WERI-Rb-1 (cell line): ENCODE measurements at regions not wholly inside any gene's neighbourhood (a gene's known extent, or its start where the extent isn't known, plus 50 kb on each side); places are given as distances from the start of the nearest gene placed in this dataset.

Experiments
- DNase-seq: peaks from one replicate; pipeline ENCODE4 v3.0.0-alpha.2; 2020
- H3K27ac ChIP-seq: fragments of 250-450 bp; sonication (Bioruptor Pico); 2 replicates; pipeline ENCODE4 v1.5.1; 2020; ENCODE audit warnings: mild to moderate bottlenecking, moderate library complexity
- H3K27me3 ChIP-seq: fragments of 250-450 bp; sonication (Bioruptor Pico); 2 replicates; pipeline ENCODE4 v1.5.1; 2021; ENCODE audit warnings: mild to moderate bottlenecking, low read depth, moderate library complexity; ENCODE audit not compliant: insufficient read depth, severe bottlenecking
- H3K36me3 ChIP-seq: fragments of 250-450 bp; sonication (Bioruptor Pico); 2 replicates; pipeline ENCODE4 v1.5.1; 2020; ENCODE audit warnings: mild to moderate bottlenecking, moderate library complexity
- H3K4me3 ChIP-seq: 2 replicates; pipeline ENCODE4 v1.5.1; 2011; ENCODE audit warnings: low read depth, mild to moderate bottlenecking, control low read depth, low read length
- H3K9me3 ChIP-seq: fragments of 250-450 bp; sonication (Bioruptor Pico); 2 replicates; pipeline ENCODE4 v1.5.1; 2021; ENCODE audit warnings: mild to moderate bottlenecking, moderate library complexity; ENCODE audit not compliant: severe bottlenecking
- CTCF ChIP-seq: IDR thresholded peaks from 2 replicates; pipeline ENCODE4 v1.5.1; 2011; ENCODE audit warnings: low read depth, mild to moderate bottlenecking, control low read depth, inconsistent platforms, low read length

- Histone ChIP-seq H3K27ac (no peak overlapping the region), H3K36me3 (no peaks in the 10 kb centered on the region), H3K9me3 (no peaks in the 10 kb centered on the region), H3K27me3 (no peaks in the 10 kb centered on the region), H3K4me3 (no peak overlapping the region)
- DNase-seq: no peak
- TF ChIP-seq CTCF: no peak
Measured at GRCh38 chr13:99691552-99691951, 190.3 kb downstream of the TM9SF2 start.

GRCh38 chr13:99690426-99691174 lies 189.3 kb downstream of the TM9SF2 start:
- no peaks in the 10 kb centered on the region for H3K36me3 ChIP-seq
- no peaks in the 10 kb centered on the region for H3K27me3 ChIP-seq
- DNase-seq: no peak
- H3K9me3 ChIP-seq: no peaks in the 10 kb centered on the region
- no peak overlapping the region for H3K4me3 ChIP-seq
- no peak overlapping the region for H3K27ac ChIP-seq
- no peak for TF ChIP-seq CTCF

- no peak for DNase-seq
- no peak for TF ChIP-seq CTCF
- no peak overlapping the region for H3K27ac ChIP-seq
Measured at GRCh38 chr13:99689955-99690354, 188.7 kb downstream of the TM9SF2 start.

GRCh38 chr13:99688776-99689175 lies 187.5 kb downstream of the TM9SF2 start:
- Histone ChIP-seq H3K27ac (no peak overlapping the region), H3K4me3 (no peak overlapping the region), H3K27me3 (no peaks in the 10 kb centered on the region), H3K9me3 (no peaks in the 10 kb centered on the region), H3K36me3 (no peaks in the 10 kb centered on the region)
- TF ChIP-seq CTCF: no peak
- DNase-seq: no peak

More at GRCh38 chr13:99689955-99690354, 188.7 kb downstream of the TM9SF2 start:
- no peaks in the 10 kb centered on the region for H3K9me3 ChIP-seq
- no peaks in the 10 kb centered on the region for H3K27me3 ChIP-seq
- no peaks in the 10 kb centered on the region for H3K36me3 ChIP-seq
- no peak overlapping the region for H3K4me3 ChIP-seq

GRCh38 chr13:99687723-99688397 lies 186.6 kb downstream of the TM9SF2 start:
- no peaks in the 10 kb centered on the region for H3K36me3 ChIP-seq
- H3K27ac ChIP-seq: no peak overlapping the region
- no peak overlapping the region for H3K4me3 ChIP-seq
- no peaks in the 10 kb centered on the region for H3K27me3 ChIP-seq
- TF ChIP-seq CTCF: no peak
- DNase-seq: no peak
- H3K9me3 ChIP-seq: no peaks in the 10 kb centered on the region
